ENCODE measurements at regions not wholly inside any gene's neighbourhood (a gene's known extent, or its start where the extent isn't known, plus 50 kb on each side); places are given as distances from the start of the nearest gene placed in this dataset.

- Histone ChIP-seq H4K91ac (ENCODE audit: insufficient read length, low read depth, low read length) (no peak overlapping the region), H3K27me3 (ENCODE audit: insufficient read depth, low read length) (no peaks in the 10 kb centered on the region), H3K27ac (ENCODE audit: insufficient read length, low read depth, low read length) (no peak overlapping the region), H3K23me2 (ENCODE audit: insufficient read length, low read depth, low read length, poor library complexity, severe bottlenecking) (no peaks in the 10 kb centered on the region), H3K79me2 (ENCODE audit: insufficient read depth, low read length) (no peaks in the 10 kb centered on the region), H3K79me1 (ENCODE audit: insufficient read depth, low read depth, low read length, poor library complexity, severe bottlenecking) (no peaks in the 10 kb centered on the region), H2BK120ac (ENCODE audit: low read depth, low read length, poor library complexity, severe bottlenecking) (no peak overlapping the region), H2AFZ (ENCODE audit: low read length) (no peak overlapping the region), H4K5ac (ENCODE audit: insufficient read length, low read depth, low read length) (no peak overlapping the region), H2BK5ac (ENCODE audit: insufficient read length, low read length) (no peak overlapping the region), H3K14ac (ENCODE audit: insufficient read depth, low read length) (no peak overlapping the region), H3K18ac (ENCODE audit: insufficient read length, low read depth, low read length) (no peak overlapping the region), H4K20me1 (ENCODE audit: control insufficient read depth, insufficient read depth, insufficient read length) (no peaks in the 10 kb centered on the region), H3K56ac (ENCODE audit: insufficient read length, low read depth, low read length) (no peak overlapping the region), H3K9ac (ENCODE audit: extremely low read depth, insufficient read length, low read length) (no peak overlapping the region), H2BK12ac (ENCODE audit: insufficient read length, low read depth, low read length) (no peak overlapping the region), H3K9me3 (ENCODE audit: control insufficient read depth, low read depth, low read length) (no peaks in the 10 kb centered on the region), H2BK15ac (ENCODE audit: low read depth, low read length) (no peak overlapping the region), H4K8ac (replicated peaks; ENCODE audit: insufficient read length, low read depth, low read length) (no peak overlapping the region), H3T11ph (ENCODE audit: low read length) (no peak overlapping the region), H3K4me1 (ENCODE audit: insufficient read depth, low read length) (no peaks in the 10 kb centered on the region), H3K23ac (ENCODE audit: insufficient read length, low read depth, low read length) (no peak overlapping the region), H2AK5ac (ENCODE audit: insufficient read length, low read length) (no peak overlapping the region), H2BK20ac (ENCODE audit: low read depth, low read length, poor library complexity, severe bottlenecking) (no peak overlapping the region), H3K4me2 (ENCODE audit: insufficient read depth, insufficient read length, low read length) (no peak overlapping the region), H3K4ac (ENCODE audit: low read depth, low read length) (no peak overlapping the region)
- WGBS (ENCODE audit: extremely low coverage, insufficient read length, low lambda C conversion rate): no CpG with 5 or more reads among the region's 1 CpG
- Mint-ChIP-seq H3K36me3 (ENCODE audit: insufficient read depth in 1 of 3, low read depth in 3 of 3) (no peaks in the 10 kb centered on the region), H3K9me3 (no peaks in the 10 kb centered on the region), H3K27ac (no peak overlapping the region), H3K27me3 (ENCODE audit: low read depth) (no peaks in the 10 kb centered on the region), H3K4me1 (no peaks in the 10 kb centered on the region), H3K4me3 (no peak overlapping the region)
- DNase-seq: no peak
- no peak for TF ChIP-seq CTCF (conservative IDR thresholded peaks at IDR 0.05)
Observed at GRCh38 chr3:163605915-163606314, 1472.4 kb downstream of the SI start.
